KOPT-K1 (cell line): ENCODE measurements at regions not wholly inside any gene's neighbourhood (a gene's known extent, or its start where the extent isn't known, plus 50 kb on each side); places are given as distances from the start of the nearest gene placed in this dataset.

Experiments
- H3K27ac ChIP-seq: fragments of 200-600 bp; sonication (generic); 2 replicates; pipeline ENCODE4 v1.5.1; 2016; ENCODE audit warnings: antibody characterized with exemption, mild to moderate bottlenecking, low read depth, low read length; ENCODE audit not compliant: poor library complexity, severe bottlenecking
- H3K36me3 ChIP-seq: fragments of 200-600 bp; sonication (generic); 2 replicates; pipeline ENCODE4 v1.5.1; 2017; ENCODE audit warnings: antibody characterized with exemption, mild to moderate bottlenecking, low read length, moderate library complexity; ENCODE audit not compliant: insufficient read depth
- H3K9me3 ChIP-seq: fragments of 200-600 bp; sonication (generic); 2 replicates; pipeline ENCODE4 v1.5.1; 2017; ENCODE audit warnings: antibody characterized with exemption, low read length, mild to moderate bottlenecking; ENCODE audit not compliant: insufficient read depth, poor library complexity, severe bottlenecking

GRCh38 chr14:96931751-96932150, 134.6 kb downstream of the VRK1 start:
- no peak overlapping the region for H3K27ac ChIP-seq

GRCh38 chr14:96934638-96935330, 137.6 kb downstream of the VRK1 start:
- Histone ChIP-seq H3K27ac (no peak overlapping the region), H3K36me3 (no peaks in the 10 kb centered on the region), H3K9me3 (no peaks in the 10 kb centered on the region)

More at GRCh38 chr14:96931751-96932150, 134.6 kb downstream of the VRK1 start:
- Histone ChIP-seq H3K9me3 (no peaks in the 10 kb centered on the region), H3K36me3 (no peaks in the 10 kb centered on the region)

GRCh38 chr14:96938946-96939345, 141.8 kb downstream of the VRK1 start:
- Histone ChIP-seq H3K27ac (no peak overlapping the region), H3K9me3 (no peaks in the 10 kb centered on the region), H3K36me3 (no peaks in the 10 kb centered on the region)

GRCh38 chr14:96940009-96940408, 142.8 kb downstream of the VRK1 start:
- H3K9me3 ChIP-seq = no peaks in the 10 kb centered on the region
- no peak overlapping the region for H3K27ac ChIP-seq
- H3K36me3 ChIP-seq = no peaks in the 10 kb centered on the region

- no peaks in the 10 kb centered on the region for H3K9me3 ChIP-seq
- H3K27ac ChIP-seq = no peak overlapping the region
- peaks cover 15% of the 10 kb centered on the region; the same call in 1 of the 2 replicates for H3K36me3 ChIP-seq
Observed at GRCh38 chr14:96944297-96944696, 147.1 kb downstream of the VRK1 start.

GRCh38 chr14:96945721-96946120, 148.5 kb downstream of the VRK1 start:
- Histone ChIP-seq H3K9me3 (no peaks in the 10 kb centered on the region), H3K27ac (no peak overlapping the region), H3K36me3 (peaks cover 15% of the 10 kb centered on the region; the same call in 1 of the 2 replicates)

GRCh38 chr14:96949594-96949993, 152.4 kb downstream of the VRK1 start:
- peaks cover 21% of the 10 kb centered on the region; the same call in 1 of the 2 replicates for H3K36me3 ChIP-seq
- no peak overlapping the region for H3K27ac ChIP-seq
- H3K9me3 ChIP-seq = no peaks in the 10 kb centered on the region

GRCh38 chr14:96951511-96951910, 154.3 kb downstream of the VRK1 start:
- no peak overlapping the region for H3K27ac ChIP-seq
- H3K9me3 ChIP-seq = no peaks in the 10 kb centered on the region
- H3K36me3 ChIP-seq = peaks cover 10% of the 10 kb centered on the region; the same call in 1 of the 2 replicates

GRCh38 chr14:96953087-96953874, 156.1 kb downstream of the VRK1 start:
- H3K36me3 ChIP-seq = 0 out of 2 replicates have a peak, but pooled peaks cover 6% of the 10 kb centered on the region
- H3K9me3 ChIP-seq = no peaks in the 10 kb centered on the region
- no peak overlapping the region for H3K27ac ChIP-seq

GRCh38 chr14:96953875-96954185, 156.6 kb downstream of the VRK1 start:
- H3K9me3 ChIP-seq = no peaks in the 10 kb centered on the region
- no peak overlapping the region for H3K27ac ChIP-seq
- 0 out of 2 replicates have a peak, but pooled peaks cover 6% of the 10 kb centered on the region for H3K36me3 ChIP-seq

- Histone ChIP-seq H3K27ac (no peak overlapping the region), H3K36me3 (no peaks in the 10 kb centered on the region), H3K9me3 (no peaks in the 10 kb centered on the region)
Observed at GRCh38 chr14:96956464-96957239, 159.5 kb downstream of the VRK1 start.

- Histone ChIP-seq H3K27ac (no peak overlapping the region), H3K9me3 (no peaks in the 10 kb centered on the region), H3K36me3 (no peaks in the 10 kb centered on the region)
Observed at GRCh38 chr14:96958057-96958456, 160.9 kb downstream of the VRK1 start.

- Histone ChIP-seq H3K9me3 (no peaks in the 10 kb centered on the region), H3K27ac (no peak overlapping the region), H3K36me3 (no peaks in the 10 kb centered on the region)
Observed at GRCh38 chr14:96959992-96960391, 162.8 kb downstream of the VRK1 start.

- Histone ChIP-seq H3K36me3 (no peaks in the 10 kb centered on the region), H3K9me3 (no peaks in the 10 kb centered on the region), H3K27ac (no peak overlapping the region)
Observed at GRCh38 chr14:96960598-96961116, 163.5 kb downstream of the VRK1 start.

GRCh38 chr14:96961895-96962294, 164.7 kb downstream of the VRK1 start:
- Histone ChIP-seq H3K9me3 (peaks cover 3% of the 10 kb centered on the region), H3K27ac (no peak overlapping the region)

More at GRCh38 chr14:96961895-96962294, 164.7 kb downstream of the VRK1 start:
- no peaks in the 10 kb centered on the region for H3K36me3 ChIP-seq
